ENCODE measurements at regions not wholly inside any gene's neighbourhood (a gene's known extent, or its start where the extent isn't known, plus 50 kb on each side); places are given as distances from the start of the nearest gene placed in this dataset.

DNA sequence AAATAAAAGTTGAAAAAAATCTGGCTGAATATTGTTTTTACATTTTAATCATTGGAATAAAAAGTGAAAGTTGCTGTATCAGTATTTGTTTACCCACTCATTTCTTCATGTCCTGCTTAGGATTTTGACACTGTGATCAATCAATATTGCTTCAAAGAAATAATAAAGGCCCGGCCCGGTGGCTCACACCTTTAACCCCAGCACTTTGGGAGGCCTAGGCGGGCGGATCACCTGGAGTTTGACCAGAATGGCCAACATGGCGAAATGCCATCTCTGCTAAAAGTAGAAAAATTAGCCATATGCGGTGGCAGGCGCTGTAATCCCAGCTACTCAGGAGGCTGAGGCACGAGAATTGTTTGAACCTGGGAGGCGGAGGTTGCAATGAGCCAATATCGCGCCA, 93.7 kb upstream of the CTNND2 start:
- TF ChIP-seq, protein P1, sequence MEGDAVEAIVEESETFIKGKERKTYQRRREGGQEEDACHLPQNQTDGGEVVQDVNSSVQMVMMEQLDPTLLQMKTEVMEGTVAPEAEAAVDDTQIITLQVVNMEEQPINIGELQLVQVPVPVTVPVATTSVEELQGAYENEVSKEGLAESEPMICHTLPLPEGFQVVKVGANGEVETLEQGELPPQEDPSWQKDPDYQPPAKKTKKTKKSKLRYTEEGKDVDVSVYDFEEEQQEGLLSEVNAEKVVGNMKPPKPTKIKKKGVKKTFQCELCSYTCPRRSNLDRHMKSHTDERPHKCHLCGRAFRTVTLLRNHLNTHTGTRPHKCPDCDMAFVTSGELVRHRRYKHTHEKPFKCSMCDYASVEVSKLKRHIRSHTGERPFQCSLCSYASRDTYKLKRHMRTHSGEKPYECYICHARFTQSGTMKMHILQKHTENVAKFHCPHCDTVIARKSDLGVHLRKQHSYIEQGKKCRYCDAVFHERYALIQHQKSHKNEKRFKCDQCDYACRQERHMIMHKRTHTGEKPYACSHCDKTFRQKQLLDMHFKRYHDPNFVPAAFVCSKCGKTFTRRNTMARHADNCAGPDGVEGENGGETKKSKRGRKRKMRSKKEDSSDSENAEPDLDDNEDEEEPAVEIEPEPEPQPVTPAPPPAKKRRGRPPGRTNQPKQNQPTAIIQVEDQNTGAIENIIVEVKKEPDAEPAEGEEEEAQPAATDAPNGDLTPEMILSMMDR (IDR thresholded peaks at IDR 0.05; ENCODE audit: control insufficient read depth, insufficient read depth, low read depth, low read length, missing control alignments) = no peak
- H3K4me3 ChIP-seq (ENCODE audit: control insufficient read depth, low read depth, low read length) = no peak overlapping the region
- DNase-seq (ENCODE audit: low read depth) = no peak

DNA sequence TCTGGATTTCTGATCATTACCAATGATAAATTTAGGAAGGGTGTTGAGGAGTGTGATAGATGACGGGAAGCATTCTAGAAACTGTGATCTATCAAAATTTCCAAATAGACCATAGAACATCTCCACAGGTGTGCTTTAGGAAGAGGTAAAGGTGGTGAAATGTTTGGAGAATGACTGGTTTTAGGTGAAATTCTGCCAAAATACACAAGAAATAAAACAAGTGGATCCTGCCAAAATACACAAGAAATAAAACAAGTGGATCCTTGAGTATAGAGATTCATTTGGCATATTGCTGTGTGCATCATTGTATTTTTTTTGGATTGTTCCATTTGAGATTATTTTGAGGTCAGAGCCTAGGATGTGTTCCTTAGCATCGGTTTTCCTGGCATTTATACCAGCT, 88.3 kb upstream of the CTNND2 start:
- no peak for DNase-seq (ENCODE audit: low read depth)
- no peak overlapping the region for H3K4me3 ChIP-seq (ENCODE audit: control insufficient read depth, low read depth, low read length)

DNA sequence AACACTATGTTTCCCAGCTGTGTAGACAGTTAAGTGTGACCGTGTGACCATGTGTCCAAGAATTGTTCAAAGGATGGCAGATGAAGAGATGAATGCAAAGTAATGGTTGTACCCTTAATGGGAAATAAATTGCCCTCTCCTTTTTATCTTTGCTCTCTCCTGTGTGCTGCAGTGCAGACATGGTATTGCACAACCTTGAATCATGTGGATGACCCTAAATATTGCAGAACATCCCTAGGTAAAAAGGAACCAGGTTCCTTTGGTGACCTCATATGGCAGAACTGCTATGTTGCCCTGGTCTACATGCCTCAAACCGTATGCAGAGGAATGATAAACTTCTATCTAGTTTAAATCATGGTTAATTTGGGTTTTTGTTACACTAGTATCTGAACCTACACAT, 81.7 kb upstream of the CTNND2 start:
- H3K4me3 ChIP-seq (ENCODE audit: control insufficient read depth, low read depth, low read length) = no peak overlapping the region
- TF ChIP-seq, protein P1 (IDR thresholded peaks at IDR 0.05; ENCODE audit: control insufficient read depth, insufficient read depth, low read depth, low read length, missing control alignments) = no peak
- no peak for DNase-seq (ENCODE audit: low read depth)

More for the DNA sequence above, 88.3 kb upstream of the CTNND2 start:
- TF ChIP-seq, protein P1 (IDR thresholded peaks at IDR 0.05; ENCODE audit: control insufficient read depth, insufficient read depth, low read depth, low read length, missing control alignments) = no peak

DNA sequence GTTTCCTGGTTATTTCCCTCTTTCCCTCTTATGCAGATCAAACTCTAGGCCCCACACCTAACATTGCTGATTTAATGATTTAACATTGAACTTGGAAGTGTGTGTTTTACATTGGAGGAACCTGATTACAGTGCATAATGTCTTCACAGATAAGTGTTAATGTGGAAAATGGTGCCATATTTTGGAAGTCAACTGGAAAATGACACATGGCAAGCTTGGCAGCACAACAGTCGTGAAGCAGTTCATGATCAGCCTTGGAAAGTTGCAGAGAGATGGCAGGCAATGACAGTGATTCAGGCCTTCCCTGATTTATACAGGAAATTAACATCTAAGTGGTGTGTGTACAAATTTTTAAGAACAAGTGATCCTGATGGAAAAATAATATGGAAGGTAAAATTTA, 80.0 kb upstream of the CTNND2 start:
- TF ChIP-seq, protein P1 (IDR thresholded peaks at IDR 0.05; ENCODE audit: control insufficient read depth, insufficient read depth, low read depth, low read length, missing control alignments) = no peak
- H3K4me3 ChIP-seq (ENCODE audit: control insufficient read depth, low read depth, low read length) = no peak overlapping the region

DNA sequence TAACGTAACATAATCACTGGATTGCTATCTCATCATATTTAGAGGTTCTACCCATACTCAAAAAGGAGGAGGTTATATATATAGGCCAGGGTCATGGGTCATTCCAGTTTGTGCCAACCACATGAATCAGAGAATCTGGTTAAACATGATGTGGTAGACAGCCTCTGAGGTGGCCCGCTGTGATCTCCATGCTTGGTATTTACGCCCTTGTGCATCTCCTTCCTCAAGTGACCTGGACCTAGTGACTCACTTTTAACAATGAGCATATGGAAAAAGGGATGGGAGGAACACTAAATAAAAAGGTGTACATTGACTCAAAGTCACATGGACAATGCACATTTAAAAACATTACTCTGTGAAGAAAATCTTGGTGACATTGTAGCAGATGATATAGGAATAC, 77.7 kb upstream of the CTNND2 start:
- DNase-seq (ENCODE audit: low read depth) = no peak
- TF ChIP-seq, protein P1 (IDR thresholded peaks at IDR 0.05; ENCODE audit: control insufficient read depth, insufficient read depth, low read depth, low read length, missing control alignments) = no peak
- H3K4me3 ChIP-seq (ENCODE audit: control insufficient read depth, low read depth, low read length) = no peak overlapping the region

More for the DNA sequence above, 80.0 kb upstream of the CTNND2 start:
- no peak for DNase-seq (ENCODE audit: low read depth)

DNA sequence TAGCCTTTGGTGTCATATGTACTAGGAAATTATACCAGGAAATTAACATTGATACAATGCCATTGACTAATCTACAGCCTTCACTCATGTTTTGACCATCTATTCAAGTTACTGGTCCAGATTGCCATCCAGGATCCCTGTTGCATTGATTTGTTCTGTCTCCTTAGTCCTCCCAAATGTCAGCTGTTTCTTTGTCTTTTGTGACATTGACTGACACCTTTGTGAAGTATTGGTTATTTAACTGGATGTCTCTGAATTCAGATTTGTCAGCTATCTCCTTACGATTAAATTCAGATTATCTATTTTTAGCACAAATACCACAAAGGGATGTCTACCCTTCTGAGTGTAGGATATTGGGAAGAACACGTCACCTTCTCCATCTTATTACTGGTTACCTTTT, 73.7 kb upstream of the CTNND2 start:
- DNase-seq (ENCODE audit: low read depth) = no peak

More for the DNA sequence above, 73.7 kb upstream of the CTNND2 start:
- no peak overlapping the region for H3K4me3 ChIP-seq (ENCODE audit: control insufficient read depth, low read depth, low read length)
- TF ChIP-seq, protein P1 (IDR thresholded peaks at IDR 0.05; ENCODE audit: control insufficient read depth, insufficient read depth, low read depth, low read length, missing control alignments) = no peak

Data from AG09309 (cell line).